GM12873 (cell line): ENCODE measurements at regions not wholly inside any gene's neighbourhood (a gene's known extent, or its start where the extent isn't known, plus 50 kb on each side); places are given as distances from the start of the nearest gene placed in this dataset.

Experiments used
- TF ChIP-seq, protein P1 (sequence below): IDR thresholded peaks from 2 replicates; pipeline ENCODE4 v1.5.1; 2012; ENCODE audit warnings: low read depth, mild to moderate bottlenecking, moderate library complexity, low read length, control low read depth; ENCODE audit not compliant: insufficient read depth; ENCODE audit errors: missing control alignments

DNA sequence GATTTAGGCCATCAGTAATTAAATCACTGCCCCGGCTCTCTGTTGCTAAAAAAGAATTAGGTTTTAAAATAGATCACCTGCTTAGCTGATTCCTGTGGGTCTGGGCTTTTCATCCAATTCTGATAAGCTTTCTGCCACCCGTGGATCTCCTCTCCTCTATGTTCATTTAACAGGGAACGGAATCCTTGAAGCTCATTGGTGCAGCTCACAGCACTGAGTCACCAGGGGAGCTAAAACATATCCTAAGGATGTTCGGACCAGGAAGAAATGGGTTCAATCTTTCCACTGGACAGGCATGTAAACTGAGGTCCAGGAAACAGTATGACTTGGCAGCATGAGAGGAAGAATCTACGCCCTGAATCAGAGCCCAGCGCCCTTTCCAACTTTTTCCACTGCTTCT lies 267.1 kb upstream of the GRIA1 start:
- TF ChIP-seq, protein P1, sequence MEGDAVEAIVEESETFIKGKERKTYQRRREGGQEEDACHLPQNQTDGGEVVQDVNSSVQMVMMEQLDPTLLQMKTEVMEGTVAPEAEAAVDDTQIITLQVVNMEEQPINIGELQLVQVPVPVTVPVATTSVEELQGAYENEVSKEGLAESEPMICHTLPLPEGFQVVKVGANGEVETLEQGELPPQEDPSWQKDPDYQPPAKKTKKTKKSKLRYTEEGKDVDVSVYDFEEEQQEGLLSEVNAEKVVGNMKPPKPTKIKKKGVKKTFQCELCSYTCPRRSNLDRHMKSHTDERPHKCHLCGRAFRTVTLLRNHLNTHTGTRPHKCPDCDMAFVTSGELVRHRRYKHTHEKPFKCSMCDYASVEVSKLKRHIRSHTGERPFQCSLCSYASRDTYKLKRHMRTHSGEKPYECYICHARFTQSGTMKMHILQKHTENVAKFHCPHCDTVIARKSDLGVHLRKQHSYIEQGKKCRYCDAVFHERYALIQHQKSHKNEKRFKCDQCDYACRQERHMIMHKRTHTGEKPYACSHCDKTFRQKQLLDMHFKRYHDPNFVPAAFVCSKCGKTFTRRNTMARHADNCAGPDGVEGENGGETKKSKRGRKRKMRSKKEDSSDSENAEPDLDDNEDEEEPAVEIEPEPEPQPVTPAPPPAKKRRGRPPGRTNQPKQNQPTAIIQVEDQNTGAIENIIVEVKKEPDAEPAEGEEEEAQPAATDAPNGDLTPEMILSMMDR: no peak

DNA sequence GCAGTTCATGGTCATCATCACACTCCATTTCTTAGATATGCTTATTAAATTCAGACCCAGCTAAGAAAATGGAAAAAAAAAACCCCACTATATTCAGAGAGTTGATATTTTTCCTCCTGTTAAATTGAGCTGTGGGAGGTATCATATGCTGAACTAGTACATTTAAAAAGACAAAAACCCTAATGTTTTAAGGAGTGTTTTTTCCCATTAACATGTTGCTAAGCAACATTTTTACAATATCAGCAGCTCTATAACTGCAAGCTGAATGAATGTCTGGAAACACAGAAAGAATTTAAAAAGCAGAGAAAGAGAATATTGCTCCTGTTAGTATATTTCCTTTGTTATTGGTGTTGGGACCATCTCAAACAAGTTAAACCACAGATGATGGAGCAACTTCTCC lies 265.8 kb upstream of the GRIA1 start:
- TF ChIP-seq, protein P1: no peak

DNA sequence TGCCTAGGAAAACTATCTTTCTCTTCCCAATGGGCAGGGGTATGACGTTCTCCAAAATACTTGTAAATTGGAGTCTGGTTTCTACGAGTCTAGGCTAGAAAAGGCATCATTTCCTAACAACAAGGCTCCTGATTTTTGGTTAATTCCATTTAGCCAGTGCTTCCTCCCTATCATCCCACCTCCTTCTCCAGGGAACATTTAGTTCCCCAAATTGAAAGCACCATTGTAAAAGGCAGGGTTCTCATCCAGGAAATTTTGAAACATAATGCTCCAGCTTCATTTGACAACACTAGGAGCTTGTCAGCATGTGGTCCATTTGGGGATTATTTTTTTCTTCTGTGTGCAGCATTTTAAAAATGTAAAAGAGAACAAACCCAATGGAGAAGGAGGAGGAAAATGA lies 256.5 kb upstream of the GRIA1 start:
- TF ChIP-seq, protein P1: no peak

DNA sequence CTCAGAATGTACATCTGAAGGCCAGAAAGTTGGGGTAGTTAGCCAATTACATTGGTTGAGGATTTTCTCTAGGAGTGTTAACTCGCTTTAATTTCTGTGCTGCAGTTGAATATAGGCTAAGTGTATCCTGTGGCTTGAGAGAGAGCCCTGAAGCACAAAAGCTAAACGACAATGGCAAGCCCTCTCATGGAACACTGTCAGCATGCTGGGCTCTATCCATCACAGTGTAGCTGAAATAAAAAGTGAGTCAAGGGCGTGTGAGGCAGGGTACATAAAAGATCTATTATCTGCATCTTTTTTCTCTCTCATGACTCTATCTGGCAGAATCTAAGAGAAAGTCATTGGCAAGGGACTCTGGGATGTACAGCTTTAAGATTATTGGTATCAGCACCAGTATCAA lies 254.2 kb upstream of the GRIA1 start:
- TF ChIP-seq, protein P1: no peak

DNA sequence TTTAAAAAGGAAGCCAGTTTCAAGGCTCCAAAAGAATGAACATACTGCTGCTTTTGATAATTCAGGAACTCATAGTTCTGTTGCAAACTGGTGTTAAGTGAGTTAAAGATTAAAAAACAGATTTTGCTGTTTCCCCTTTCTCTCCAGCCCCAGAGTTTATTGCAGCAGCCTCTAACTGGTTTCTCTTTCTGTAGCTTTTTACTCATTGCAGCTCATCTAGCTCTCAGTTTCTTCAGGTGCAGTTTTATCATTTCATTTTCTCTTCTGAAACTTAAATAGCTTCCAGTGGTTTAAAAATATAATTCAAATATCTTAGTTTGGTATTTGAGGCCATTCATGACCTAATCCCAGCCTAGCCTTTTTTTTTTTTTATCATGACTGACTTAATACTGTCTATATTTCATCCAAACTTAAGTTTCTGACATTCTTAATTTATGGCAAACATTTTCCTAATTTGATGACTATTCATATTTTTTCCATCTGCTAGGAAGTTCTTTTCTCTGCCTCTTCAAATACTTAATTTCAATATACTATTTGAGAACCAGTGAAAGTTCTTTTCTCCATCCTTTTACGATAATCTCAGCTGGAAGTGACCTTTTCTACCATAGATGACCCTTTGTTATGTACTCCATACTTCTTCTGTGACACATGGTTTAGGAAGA lies 252.7 kb upstream of the GRIA1 start:
- TF ChIP-seq, protein P1: no peak

DNA sequence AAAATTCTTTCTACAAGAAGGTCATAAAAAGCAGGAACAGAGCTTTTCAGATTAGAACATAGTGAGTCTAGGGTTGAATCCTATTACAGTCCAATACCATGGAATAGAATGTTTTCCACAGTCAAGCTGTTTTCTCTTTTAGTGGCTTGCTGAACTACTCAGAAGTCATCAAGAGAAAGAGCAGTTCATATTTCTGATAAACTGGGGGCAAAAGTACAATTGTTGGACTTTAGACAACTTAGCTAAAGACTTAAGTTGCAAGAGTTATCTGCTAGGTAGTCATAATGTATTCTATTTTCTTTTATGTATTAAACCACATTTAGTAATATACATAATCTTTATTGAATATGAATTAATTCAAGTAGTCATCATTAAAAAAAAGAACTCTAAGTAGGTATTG lies 233.1 kb upstream of the GRIA1 start:
- TF ChIP-seq, protein P1: no peak

DNA sequence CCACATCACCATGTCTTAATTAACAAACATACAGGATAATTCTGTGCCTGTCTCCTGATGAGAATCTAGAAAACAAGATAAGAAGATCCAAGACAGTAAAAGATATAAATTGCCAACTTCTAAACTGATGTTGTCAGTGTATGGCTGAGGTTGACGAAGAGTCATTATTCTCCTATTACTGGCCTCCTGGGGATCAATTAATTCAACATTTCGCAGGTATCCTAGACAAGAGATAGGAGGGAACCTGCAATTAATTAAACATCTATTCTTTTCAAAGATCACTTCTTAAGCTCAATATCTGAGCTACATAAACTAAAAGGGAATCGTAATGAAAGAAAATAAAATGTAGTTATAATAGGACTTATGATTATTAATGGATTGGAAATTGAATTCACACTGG lies 232.0 kb upstream of the GRIA1 start:
- TF ChIP-seq, protein P1: no peak

DNA sequence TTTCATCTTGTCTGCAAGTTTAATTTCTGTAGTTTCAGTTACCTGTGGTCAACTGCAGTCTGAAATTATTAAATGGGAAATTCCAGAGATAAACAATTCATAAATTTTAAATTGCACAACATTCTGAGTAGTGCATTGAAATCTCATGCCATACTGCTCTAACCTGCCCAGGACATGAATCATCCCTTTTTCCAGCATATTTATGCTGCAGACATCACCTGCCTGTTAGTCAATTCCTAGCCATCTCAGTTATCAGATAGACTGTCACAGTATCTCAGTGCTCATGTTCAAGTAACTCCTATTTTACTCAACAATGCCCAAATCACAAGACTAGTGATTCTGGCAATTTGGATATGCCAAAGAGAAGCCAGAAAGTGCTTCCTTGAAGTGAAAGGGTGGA lies 223.0 kb upstream of the GRIA1 start:
- TF ChIP-seq, protein P1: no peak
